ELR (cell line): ENCODE measurements at regions not wholly inside any gene's neighbourhood (a gene's known extent, or its start where the extent isn't known, plus 50 kb on each side); places are given as distances from the start of the nearest gene placed in this dataset.

ENCODE experiments used
- DNase-seq: peaks from one replicate; pipeline ENCODE4 v3.0.0-alpha.2; 2015; ENCODE audit warnings: low read depth

GRCh38 chr4:152269448-152270191 is 266.3 kb downstream of the FBXW7 start:
- DNase-seq, result no peak

GRCh38 chr4:152267811-152268210 is 268.1 kb downstream of the FBXW7 start:
- no peak for DNase-seq

GRCh38 chr4:152266831-152267480 is 268.9 kb downstream of the FBXW7 start:
- DNase-seq, result peak; percentile 8

GRCh38 chr4:152265149-152265621 is 270.7 kb downstream of the FBXW7 start:
- DNase-seq, result peak; percentile 59

GRCh38 chr4:152264106-152264505 is 271.8 kb downstream of the FBXW7 start:
- DNase-seq, result no peak

- peak; percentile 81 for DNase-seq
These were observed 276.0 kb downstream of the FBXW7 start for GRCh38 chr4:152259866-152260265.

GRCh38 chr4:152258804-152259708 is 276.8 kb downstream of the FBXW7 start:
- DNase-seq, result peak; percentile 49

- DNase-seq, result no peak
These were observed 277.5 kb downstream of the FBXW7 start for GRCh38 chr4:152258391-152258790.

GRCh38 chr4:152257601-152258066 is 278.3 kb downstream of the FBXW7 start:
- peak; percentile 30 for DNase-seq

GRCh38 chr4:152256996-152257395 is 278.9 kb downstream of the FBXW7 start:
- DNase-seq, result no peak

- DNase-seq, result peak; percentile 48
These were observed 280.5 kb downstream of the FBXW7 start for GRCh38 chr4:152255437-152255836.

GRCh38 chr4:152248347-152248746 is 287.5 kb downstream of the FBXW7 start:
- no peak for DNase-seq

GRCh38 chr4:152247271-152247975 is 288.5 kb downstream of the FBXW7 start:
- no peak for DNase-seq

- no peak for DNase-seq
These were observed 289.2 kb downstream of the FBXW7 start for GRCh38 chr4:152246659-152247058.

- DNase-seq, result no peak
These were observed 290.2 kb downstream of the FBXW7 start for GRCh38 chr4:152245680-152246079.

GRCh38 chr4:152244659-152245058 is 291.2 kb downstream of the FBXW7 start:
- no peak for DNase-seq

- DNase-seq, result peak; percentile 2
These were observed 291.8 kb downstream of the FBXW7 start for GRCh38 chr4:152243896-152244595.

- DNase-seq, result no peak
These were observed 292.7 kb downstream of the FBXW7 start for GRCh38 chr4:152243206-152243605.

- no peak for DNase-seq
These were observed 295.7 kb downstream of the FBXW7 start for GRCh38 chr4:152240232-152240631.

- no peak for DNase-seq
These were observed 296.7 kb downstream of the FBXW7 start for GRCh38 chr4:152239216-152239615.

GRCh38 chr4:152236519-152237056 is 299.3 kb downstream of the FBXW7 start:
- DNase-seq, result no peak
